Endothelial cell of umbilical vein (primary cell): ENCODE measurements at regions not wholly inside any gene's neighbourhood (a gene's known extent, or its start where the extent isn't known, plus 50 kb on each side); places are given as distances from the start of the nearest gene placed in this dataset.

Source experiments
- BruUV-seq: library from RNA; stranded (reverse); fragments of 400-500 nt; replicated peaks from 2 replicates; lab custom pipeline; 2021; lab: Mats Ljungman, UMichigan
- CTCF ChIA-PET: fragments of 300-600, 350-600 bp; sonication (Branson Sonifier 250); formaldehyde crosslinking; loops from one replicate; lab custom pipeline; 2021; ENCODE audit warnings: antibody characterized with exemption, inconsistent platforms; lab: Charles Lee
- POLR2A ChIA-PET: fragments of 300-600, 350-600 bp; sonication (Branson Sonifier 250); formaldehyde crosslinking; loops from one replicate; lab custom pipeline; 2021; ENCODE audit warnings: antibody characterized with exemption, inconsistent platforms; lab: Charles Lee
- DNase-seq: peaks from one replicate; pipeline ENCODE4 v3.0.0-alpha.2; 2011; ENCODE audit warnings: low read depth, low spot score
- FAIRE-seq: peaks from 2 replicates; lab custom pipeline; 2011; peaks lifted over from hg19 to GRCh38; lab: Jason Lieb, UNC
- H2AFZ ChIP-seq: 2 replicates; pipeline ENCODE4 v1.6.0; 2012; ENCODE audit warnings: low read depth, low read length, control low read depth, inconsistent platforms
- H3K27ac ChIP-seq: 2 replicates; pipeline ENCODE4 v1.5.1; 2011; ENCODE audit warnings: low read depth, mild to moderate bottlenecking, control low read depth, low read length, moderate library complexity; ENCODE audit not compliant: insufficient read depth
- H3K27me3 ChIP-seq, 2 experiments: 2 replicates each; pipeline versions ENCODE4 v1.6.0 to v1.6.1; 2011; ENCODE audit warnings: low read length in 2 of 2, mixed read lengths in 1 of 2; ENCODE audit not compliant: control insufficient read depth in 2 of 2, insufficient read depth in 2 of 2
- H3K36me3 ChIP-seq, 2 experiments: 2 replicates in 1 of 2; 3 replicates in 1 of 2; pipeline ENCODE4 v1.5.1; 2011; ENCODE audit warnings: low read length in 2 of 2, mild to moderate bottlenecking in 1 of 2, moderate library complexity in 1 of 2; ENCODE audit not compliant: control insufficient read depth in 2 of 2, insufficient read depth in 2 of 2; ENCODE audit errors: extremely low read depth in 1 of 2
- H3K4me1 ChIP-seq: 3 replicates; pipeline ENCODE4 v1.5.1; 2011; ENCODE audit warnings: mild to moderate bottlenecking, low read length; ENCODE audit not compliant: control insufficient read depth, insufficient read depth; ENCODE audit errors: extremely low read depth
- H3K4me2 ChIP-seq: 2 replicates; pipeline ENCODE4 v1.6.1; 2011; ENCODE audit warnings: low read length, control low read depth, mixed read lengths; ENCODE audit not compliant: insufficient read depth
- H3K4me3 ChIP-seq, 3 experiments: fragments of 200-600 bp in 1 of 3; sonication (generic), shearing (Covaris generic) in 1 of 3; replicated peaks in 1 of 3; 2 replicates each; pipeline ENCODE4 v1.5.1; 2011 to 2016; ENCODE audit warnings: control low read depth in 3 of 3, low read length in 3 of 3, mild to moderate bottlenecking in 2 of 3, inconsistent platforms in 1 of 3, low read depth in 1 of 3, moderate library complexity in 1 of 3; ENCODE audit not compliant: insufficient read depth in 1 of 3
- H3K79me2 ChIP-seq: 2 replicates; pipeline ENCODE4 v1.6.0; 2012; ENCODE audit warnings: low read length, inconsistent platforms; ENCODE audit not compliant: control insufficient read depth, insufficient read depth
- H3K9ac ChIP-seq: replicated peaks from 2 replicates; pipeline ENCODE3; 2011; ENCODE audit warnings: low read length, control low read depth; ENCODE audit not compliant: insufficient read depth; ENCODE audit errors: extremely low read depth
- H3K9me1 ChIP-seq: replicated peaks from 3 replicates; pipeline ENCODE4 v1.6.0; 2011; ENCODE audit warnings: mild to moderate bottlenecking, low read length; ENCODE audit not compliant: control insufficient read depth, insufficient read depth; ENCODE audit errors: extremely low read depth
- H3K9me3 ChIP-seq: replicated peaks from 2 replicates; pipeline ENCODE4 v1.5.1; 2012; ENCODE audit warnings: low read length, inconsistent platforms; ENCODE audit not compliant: control insufficient read depth, insufficient read depth
- H4K20me1 ChIP-seq: replicated peaks from 2 replicates; pipeline ENCODE3; 2011; ENCODE audit warnings: mild to moderate bottlenecking, low read length; ENCODE audit not compliant: control insufficient read depth, insufficient read depth; ENCODE audit errors: extremely low read depth
- EZH2 ChIP-seq: IDR thresholded peaks from 2 replicates; pipeline ENCODE4 v1.6.1; 2012; ENCODE audit warnings: borderline replicate concordance, low read depth, mild to moderate bottlenecking, moderate library complexity, low read length, inconsistent platforms; ENCODE audit not compliant: severe bottlenecking
- FOS ChIP-seq: IDR thresholded peaks from 2 replicates; pipeline ENCODE4 v1.6.1; 2011; ENCODE audit warnings: mild to moderate bottlenecking, low read length, moderate library complexity, borderline replicate concordance; ENCODE audit not compliant: insufficient read depth
- GATA2 ChIP-seq: IDR thresholded peaks from 2 replicates; pipeline ENCODE4 v1.7.0; 2011; ENCODE audit warnings: low read depth, mild to moderate bottlenecking, moderate library complexity, mixed read lengths, low read length; ENCODE audit not compliant: insufficient read length, insufficient read depth
- JUN ChIP-seq: IDR thresholded peaks from 2 replicates; pipeline ENCODE4 v1.6.1; 2011; ENCODE audit warnings: borderline replicate concordance, low read depth; ENCODE audit not compliant: insufficient read length, insufficient read depth
- MYC ChIP-seq: IDR thresholded peaks from one replicate; pipeline ENCODE4 v1.6.1; 2011; ENCODE audit warnings: mild to moderate bottlenecking, low read depth, low read length
- POLR2A ChIP-seq: IDR thresholded peaks from 2 replicates; pipeline ENCODE4 v1.6.1; 2012; ENCODE audit warnings: low read depth, mild to moderate bottlenecking, control low read depth, low read length
- POLR2AphosphoS5 ChIP-seq: IDR thresholded peaks from 2 replicates; pipeline ENCODE4 v1.6.1; 2012; ENCODE audit warnings: low read depth, mild to moderate bottlenecking, control low read depth, low read length, moderate library complexity; ENCODE audit not compliant: insufficient read depth
- dilution Hi-C: fragments of 300-500 bp; cut with MboI; formaldehyde crosslinking; loops from one replicate; pipeline ENCODE4 v1.15.0; 2019; ENCODE audit warnings: low sequenced_read_pairs; ENCODE audit not compliant: extremely low pct_ligation_motif_present
- intact Hi-C: fragments of 100-400 bp; cut with micrococcal nuclease; formaldehyde crosslinking; loops from one replicate; pipeline ENCODE4 v1.10.0; 2022
- TF ChIP-seq, protein P1 (sequence below): IDR thresholded peaks from 2 replicates; pipeline ENCODE4 v1.6.1; 2011; ENCODE audit not compliant: insufficient read depth, insufficient read length
- TF ChIP-seq, protein P2 (sequence below), 2 donors: IDR thresholded peaks; 1 replicate in 1 of 2; 2 replicates in 1 of 2; pipeline ENCODE4 v1.5.1; 2011; ENCODE audit warnings: low read length in 2 of 2, mild to moderate bottlenecking in 2 of 2, moderate library complexity in 2 of 2, control low read depth in 1 of 2, inconsistent platforms in 1 of 2, low read depth in 1 of 2; ENCODE audit not compliant: insufficient read depth in 1 of 2; ENCODE audit errors: extremely low read depth in 1 of 2

DNA sequence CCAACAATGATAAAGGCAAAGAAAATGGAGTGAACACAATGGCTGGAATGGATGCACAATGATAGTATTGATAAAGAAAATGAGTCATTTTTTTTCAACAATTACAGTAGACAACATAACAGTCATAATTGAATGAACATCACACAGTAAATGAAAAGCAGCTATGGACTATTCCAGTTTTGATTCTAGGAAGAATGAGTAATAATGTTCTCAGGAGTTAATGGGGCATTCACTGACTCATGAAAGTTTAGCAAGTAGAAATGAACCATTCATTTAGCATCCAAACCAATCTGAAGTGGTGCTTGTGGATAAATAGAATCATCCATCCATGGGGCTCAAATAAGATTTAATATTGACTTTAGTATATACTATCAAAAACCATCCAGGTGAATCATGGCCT is 1029.5 kb upstream of the GJE1 start:
- peak; percentile 25 for TF ChIP-seq JUN
- TF ChIP-seq POLR2AphosphoS5: no peak
- peak; percentile 79 for TF ChIP-seq FOS
- TF ChIP-seq POLR2A: no peak
- TF ChIP-seq, protein P1, sequence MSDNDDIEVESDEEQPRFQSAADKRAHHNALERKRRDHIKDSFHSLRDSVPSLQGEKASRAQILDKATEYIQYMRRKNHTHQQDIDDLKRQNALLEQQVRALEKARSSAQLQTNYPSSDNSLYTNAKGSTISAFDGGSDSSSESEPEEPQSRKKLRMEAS: no peak
- TF ChIP-seq, protein P2, sequence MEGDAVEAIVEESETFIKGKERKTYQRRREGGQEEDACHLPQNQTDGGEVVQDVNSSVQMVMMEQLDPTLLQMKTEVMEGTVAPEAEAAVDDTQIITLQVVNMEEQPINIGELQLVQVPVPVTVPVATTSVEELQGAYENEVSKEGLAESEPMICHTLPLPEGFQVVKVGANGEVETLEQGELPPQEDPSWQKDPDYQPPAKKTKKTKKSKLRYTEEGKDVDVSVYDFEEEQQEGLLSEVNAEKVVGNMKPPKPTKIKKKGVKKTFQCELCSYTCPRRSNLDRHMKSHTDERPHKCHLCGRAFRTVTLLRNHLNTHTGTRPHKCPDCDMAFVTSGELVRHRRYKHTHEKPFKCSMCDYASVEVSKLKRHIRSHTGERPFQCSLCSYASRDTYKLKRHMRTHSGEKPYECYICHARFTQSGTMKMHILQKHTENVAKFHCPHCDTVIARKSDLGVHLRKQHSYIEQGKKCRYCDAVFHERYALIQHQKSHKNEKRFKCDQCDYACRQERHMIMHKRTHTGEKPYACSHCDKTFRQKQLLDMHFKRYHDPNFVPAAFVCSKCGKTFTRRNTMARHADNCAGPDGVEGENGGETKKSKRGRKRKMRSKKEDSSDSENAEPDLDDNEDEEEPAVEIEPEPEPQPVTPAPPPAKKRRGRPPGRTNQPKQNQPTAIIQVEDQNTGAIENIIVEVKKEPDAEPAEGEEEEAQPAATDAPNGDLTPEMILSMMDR (IDR thresholded peaks at IDR 0.05; ENCODE audit: extremely low read depth in 1 of 2, insufficient read depth in 1 of 2, low read depth in 1 of 2, low read length in 2 of 2): no peak
- TF ChIP-seq MYC: no peak
- TF ChIP-seq GATA2: peak; percentile 36
- no peak for TF ChIP-seq EZH2
- no peak overlapping the region for H3K4me2 ChIP-seq
- no peak overlapping the region for H3K27ac ChIP-seq
- BruUV-seq: no TSS peak
- intact Hi-C loops (no loop called here), dilution Hi-C loops (no loop called here)
- FAIRE-seq (no peak), DNase-seq (peak; percentile 36)
- H3K4me3 ChIP-seq: no peak overlapping the region
- no peaks in the 10 kb centered on the region for H3K9me3 ChIP-seq
- CTCF ChIA-PET: interaction anchor here (1.5 kb wide), 1 partner anchor 24 kb away, joined by 4 read pairs; no protein-coding TSS in a partner anchor
- H2AFZ ChIP-seq: no peak overlapping the region
- no peaks in the 10 kb centered on the region for H3K36me3 ChIP-seq
- H3K79me2 ChIP-seq: no peaks in the 10 kb centered on the region
- no peaks in the 10 kb centered on the region for H3K9me1 ChIP-seq
- H3K9ac ChIP-seq: no peak overlapping the region
- POLR2A ChIA-PET: no interaction called here
- no peaks in the 10 kb centered on the region for H4K20me1 ChIP-seq
- H3K27me3 ChIP-seq: no peaks in the 10 kb centered on the region
- peaks cover 17% of the 10 kb centered on the region for H3K4me1 ChIP-seq
